Gastroesophageal sphincter (tissue), 4 donors: ENCODE measurements at regions not wholly inside any gene's neighbourhood (a gene's known extent, or its start where the extent isn't known, plus 50 kb on each side); places are given as distances from the start of the nearest gene placed in this dataset.

Experiments
- ATAC-seq: fragments of 150-250 bp; one replicate; pipeline ENCODE4 v1.9.1; 2016; ENCODE audit warnings: mild to moderate bottlenecking, moderate library complexity
- H3K27ac ChIP-seq, 4 donors: fragments of 200-600 bp; sonication (generic) in 3 of 4; 1 replicate in 3 of 4; 2 replicates in 1 of 4; pipeline ENCODE4 v1.5.1; 2016 to 2019
- H3K27me3 ChIP-seq: fragments of 200-600 bp; sonication (generic); one replicate; pipeline ENCODE4 v1.5.1; 2019
- H3K36me3 ChIP-seq, 2 donors: fragments of 200-600 bp; sonication (generic); one replicate each; pipeline ENCODE4 v1.5.1; 2019; ENCODE audit warnings: control low read depth in 1 of 2
- H3K4me1 ChIP-seq, 3 donors: fragments of 200-600 bp; sonication (generic); 1 replicate in 2 of 3; 2 replicates in 1 of 3; pipeline ENCODE4 v1.5.1; 2016 to 2019; ENCODE audit warnings: control low read depth in 2 of 3
- H3K4me3 ChIP-seq, 2 donors: fragments of 200-600 bp; sonication (generic); one replicate each; pipeline ENCODE4 v1.5.1; 2019; ENCODE audit warnings: mild to moderate bottlenecking in 1 of 2, moderate library complexity in 1 of 2
- H3K9me3 ChIP-seq, 3 donors: fragments of 200-600 bp; sonication (generic); one replicate each; pipeline ENCODE4 v1.5.1; 2017 to 2019; ENCODE audit warnings: control low read depth in 2 of 3
- EP300 ChIP-seq: sonication (generic); formaldehyde crosslinking; IDR thresholded peaks from one replicate; pipeline ENCODE4 v1.6.1; 2017; ENCODE audit warnings: antibody characterized with exemption, mild to moderate bottlenecking
- POLR2A ChIP-seq, 2 donors: fragments of 450-650 bp; IDR thresholded peaks; one replicate each; pipeline ENCODE4 v1.6.1; 2017; ENCODE audit warnings: antibody characterized with exemption in 2 of 2, mild to moderate bottlenecking in 2 of 2, moderate library complexity in 1 of 2
- POLR2AphosphoS5 ChIP-seq: sonication (generic); formaldehyde crosslinking; IDR thresholded peaks from one replicate; pipeline ENCODE4 v1.6.1; 2017; ENCODE audit warnings: antibody characterized with exemption
- WGBS, 2 donors: methylation state at CpG; one replicate each; pipeline ENCODE4 v1.1.5; 2018; ENCODE audit warnings: low coverage in 1 of 2; 5-methylcytosine and 5-hydroxymethylcytosine counted together
- TF ChIP-seq, protein P1 (sequence below), 4 experiments: fragments of 200-600 bp in 2 of 4; fragments of 450-650 bp in 2 of 4; sonication (generic) in 1 of 4; IDR thresholded peaks; one replicate each; pipeline ENCODE4 v1.5.1; 2017 to 2019; ENCODE audit warnings: antibody characterized with exemption in 4 of 4, mild to moderate bottlenecking in 2 of 4, moderate library complexity in 2 of 4

DNA sequence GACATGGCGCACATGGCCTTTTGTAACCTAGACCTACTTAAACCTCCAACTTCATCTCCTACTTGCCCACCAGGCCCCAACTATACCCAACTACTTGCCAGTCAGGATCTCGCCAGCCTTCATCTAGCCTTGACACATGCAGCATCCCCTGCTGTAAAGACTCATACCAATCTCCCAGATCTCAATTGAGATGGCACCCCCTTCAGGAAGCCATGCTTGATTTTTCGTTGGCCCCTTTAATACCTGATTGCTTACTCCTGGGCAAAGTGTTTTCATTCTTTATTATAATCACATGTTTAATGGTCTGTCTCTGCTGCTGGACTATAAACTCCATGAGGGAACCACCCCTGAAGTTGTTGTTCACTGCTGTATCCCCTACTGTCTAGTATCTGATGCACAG is 150.8 kb downstream of the SOX2 start:
- no peak overlapping the region for H3K4me3 ChIP-seq
- no peaks in the 10 kb centered on the region for H3K36me3 ChIP-seq
- no peaks in the 10 kb centered on the region for H3K9me3 ChIP-seq
- no peak overlapping the region for H3K27ac ChIP-seq
- no peaks in the 10 kb centered on the region for H3K4me1 ChIP-seq
- ATAC-seq: no peak
- no peak for TF ChIP-seq POLR2A (IDR thresholded peaks at IDR 0.05)
- TF ChIP-seq POLR2AphosphoS5: no peak
- TF ChIP-seq EP300: no peak
- TF ChIP-seq, protein P1, sequence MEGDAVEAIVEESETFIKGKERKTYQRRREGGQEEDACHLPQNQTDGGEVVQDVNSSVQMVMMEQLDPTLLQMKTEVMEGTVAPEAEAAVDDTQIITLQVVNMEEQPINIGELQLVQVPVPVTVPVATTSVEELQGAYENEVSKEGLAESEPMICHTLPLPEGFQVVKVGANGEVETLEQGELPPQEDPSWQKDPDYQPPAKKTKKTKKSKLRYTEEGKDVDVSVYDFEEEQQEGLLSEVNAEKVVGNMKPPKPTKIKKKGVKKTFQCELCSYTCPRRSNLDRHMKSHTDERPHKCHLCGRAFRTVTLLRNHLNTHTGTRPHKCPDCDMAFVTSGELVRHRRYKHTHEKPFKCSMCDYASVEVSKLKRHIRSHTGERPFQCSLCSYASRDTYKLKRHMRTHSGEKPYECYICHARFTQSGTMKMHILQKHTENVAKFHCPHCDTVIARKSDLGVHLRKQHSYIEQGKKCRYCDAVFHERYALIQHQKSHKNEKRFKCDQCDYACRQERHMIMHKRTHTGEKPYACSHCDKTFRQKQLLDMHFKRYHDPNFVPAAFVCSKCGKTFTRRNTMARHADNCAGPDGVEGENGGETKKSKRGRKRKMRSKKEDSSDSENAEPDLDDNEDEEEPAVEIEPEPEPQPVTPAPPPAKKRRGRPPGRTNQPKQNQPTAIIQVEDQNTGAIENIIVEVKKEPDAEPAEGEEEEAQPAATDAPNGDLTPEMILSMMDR (IDR thresholded peaks at IDR 0.05): no peak
- 54 to 85% methylated on average over 3 of the region's 3 CpGs for WGBS, 2 donors
- no peaks in the 10 kb centered on the region for H3K27me3 ChIP-seq

DNA sequence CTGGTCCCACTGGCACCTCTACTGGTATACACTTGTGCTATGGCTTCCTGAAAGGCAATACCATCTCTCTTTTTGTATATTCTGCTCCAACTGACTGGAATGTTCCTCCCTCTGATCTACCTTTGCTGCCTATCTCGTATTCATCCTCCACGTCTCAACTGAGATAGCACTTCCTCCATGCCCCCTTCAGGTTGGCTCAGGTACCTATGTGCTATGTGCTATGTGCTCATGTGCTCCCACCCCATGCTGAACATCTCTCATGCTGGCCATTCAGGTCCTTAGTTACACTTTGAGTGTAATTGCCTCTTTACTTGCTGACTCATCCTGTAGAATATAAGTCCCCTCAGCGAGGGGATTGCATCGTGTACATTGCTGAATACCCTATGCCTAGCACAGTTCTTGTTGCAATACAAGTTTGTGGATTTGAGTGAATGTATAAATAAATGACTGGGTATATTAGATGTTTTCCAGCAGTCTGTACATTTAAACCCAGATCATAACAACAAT is 156.9 kb downstream of the SOX2 start:
- no peak for ATAC-seq
- no peaks in the 10 kb centered on the region for H3K36me3 ChIP-seq
- no peaks in the 10 kb centered on the region for H3K27me3 ChIP-seq
- no peaks in the 10 kb centered on the region for H3K4me1 ChIP-seq
- no peak overlapping the region for H3K27ac ChIP-seq
- no peaks in the 10 kb centered on the region for H3K9me3 ChIP-seq
- H3K4me3 ChIP-seq: no peak overlapping the region
- no peak for TF ChIP-seq POLR2AphosphoS5
- TF ChIP-seq POLR2A (IDR thresholded peaks at IDR 0.05): no peak
- no peak for TF ChIP-seq EP300
- TF ChIP-seq, protein P1 (IDR thresholded peaks at IDR 0.05): no peak
- WGBS, 2 donors: 89% methylated on average over 2 to 4 of the region's 4 CpGs

DNA sequence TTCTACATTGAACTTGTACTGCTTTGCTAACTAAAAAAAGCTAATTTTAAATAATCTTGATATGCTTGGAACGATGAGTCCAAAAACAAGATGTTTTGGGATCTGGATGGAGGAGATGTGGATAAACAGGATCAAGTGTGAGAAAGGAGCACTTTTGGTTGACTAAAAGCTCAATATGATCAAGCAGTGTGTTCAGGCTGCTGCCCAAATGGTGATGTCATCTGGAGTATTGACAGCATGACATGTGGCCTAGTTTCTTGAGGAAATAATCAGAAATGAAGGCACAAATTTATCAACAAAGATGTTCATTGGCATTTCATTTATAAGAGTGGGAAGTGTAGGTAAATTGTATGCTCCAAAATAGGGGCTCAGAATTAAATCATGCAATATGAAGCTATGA is 161.2 kb downstream of the SOX2 start:
- H3K4me1 ChIP-seq: no peaks in the 10 kb centered on the region
- H3K27me3 ChIP-seq: no peaks in the 10 kb centered on the region
- no peak overlapping the region for H3K4me3 ChIP-seq
- 75% methylated on average over 1 of the region's 1 CpG; no CpG with 5 or more reads in 1 of the 2 donors for WGBS, 2 donors
- H3K27ac ChIP-seq: no peak overlapping the region
- H3K9me3 ChIP-seq: no peaks in the 10 kb centered on the region
- no peaks in the 10 kb centered on the region for H3K36me3 ChIP-seq
- no peak for ATAC-seq
- TF ChIP-seq EP300 (no peak), POLR2A (IDR thresholded peaks at IDR 0.05) (no peak), POLR2AphosphoS5 (no peak)
- TF ChIP-seq, protein P1 (IDR thresholded peaks at IDR 0.05): no peak

DNA sequence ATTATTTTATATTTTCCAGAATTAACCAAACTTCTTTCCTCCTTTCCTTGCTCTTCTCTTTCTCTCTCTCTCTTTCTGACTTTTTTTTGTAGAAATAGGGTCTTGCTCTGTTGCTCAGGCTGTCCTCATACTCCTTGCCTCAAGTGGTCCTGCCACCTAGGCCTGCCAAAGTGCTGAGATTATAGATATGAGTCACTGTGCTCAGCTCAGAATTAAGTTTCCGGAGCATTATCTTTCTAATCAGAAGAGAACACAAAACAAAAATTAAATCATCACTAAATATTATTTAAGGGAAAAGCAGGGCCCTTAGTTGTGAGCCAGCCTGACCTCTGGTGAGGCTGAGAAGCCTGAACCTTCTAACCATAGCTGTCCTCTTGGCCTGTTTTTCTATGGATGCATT is 168.2 kb downstream of the SOX2 start:
- H3K27me3 ChIP-seq: no peaks in the 10 kb centered on the region
- H3K36me3 ChIP-seq: no peaks in the 10 kb centered on the region
- no peak for TF ChIP-seq EP300
- TF ChIP-seq, protein P1 (IDR thresholded peaks at IDR 0.05): no peak
- no peak for TF ChIP-seq POLR2A (IDR thresholded peaks at IDR 0.05)
- no peak for TF ChIP-seq POLR2AphosphoS5
- H3K9me3 ChIP-seq: no peaks in the 10 kb centered on the region
- WGBS, 2 donors: 27 to 60% methylated on average over 1 of the region's 1 CpG
- no peak for ATAC-seq
- H3K27ac ChIP-seq: no peak overlapping the region
- H3K4me1 ChIP-seq: no peaks in the 10 kb centered on the region
- no peak overlapping the region for H3K4me3 ChIP-seq

DNA sequence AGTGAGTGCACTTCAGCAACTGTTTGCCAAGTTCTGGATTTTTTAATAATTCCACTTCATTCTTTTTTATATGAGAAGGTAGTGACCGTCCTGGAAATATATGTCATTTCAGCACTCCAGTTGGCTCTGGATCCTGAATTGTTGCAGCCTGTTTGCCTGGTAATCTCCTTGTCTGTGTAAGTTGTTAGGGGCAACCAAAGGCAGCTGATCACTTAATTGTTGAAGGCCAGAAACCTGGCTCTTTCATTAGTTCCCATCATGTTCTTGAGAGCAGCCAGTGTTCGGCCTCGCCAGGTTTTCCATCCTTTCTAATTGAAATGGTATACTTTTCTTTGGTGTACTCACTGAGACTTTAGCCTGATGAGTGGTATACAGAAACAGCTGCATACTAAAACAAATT is 168.6 kb downstream of the SOX2 start:
- Histone ChIP-seq H3K4me1 (no peaks in the 10 kb centered on the region), H3K9me3 (no peaks in the 10 kb centered on the region), H3K4me3 (no peak overlapping the region), H3K36me3 (no peaks in the 10 kb centered on the region), H3K27ac (no peak overlapping the region), H3K27me3 (no peaks in the 10 kb centered on the region)
- TF ChIP-seq EP300 (no peak), POLR2AphosphoS5 (no peak), POLR2A (IDR thresholded peaks at IDR 0.05) (no peak)
- TF ChIP-seq, protein P1 (IDR thresholded peaks at IDR 0.05): no peak
- WGBS, 2 donors: 57 to 74% methylated on average over 3 of the region's 3 CpGs
- no peak for ATAC-seq
